ENCODE measurements at regions not wholly inside any gene's neighbourhood (a gene's known extent, or its start where the extent isn't known, plus 50 kb on each side); places are given as distances from the start of the nearest gene placed in this dataset.

DNA sequence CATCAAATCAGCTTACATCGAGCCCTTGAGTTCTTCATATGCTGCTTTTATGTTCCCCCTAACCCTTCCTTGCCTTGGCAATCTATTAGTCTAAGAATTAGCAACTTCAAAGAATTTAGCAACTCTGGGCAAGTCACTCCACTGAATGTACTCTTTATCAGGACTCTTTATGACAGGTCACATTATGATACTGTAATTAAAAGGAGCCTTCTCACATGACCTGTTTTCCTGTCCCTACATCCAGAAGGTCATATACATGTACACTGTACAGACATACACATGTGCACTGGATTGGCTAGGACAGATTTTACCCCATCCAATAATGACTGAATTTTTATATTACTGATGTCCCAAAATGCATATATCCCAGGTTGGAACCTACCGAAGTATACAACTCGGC, 463.1 kb downstream of the SHQ1 start:
- no peak for TF ChIP-seq POLR2AphosphoS5 (IDR thresholded peaks at IDR 0.05; ENCODE audit: insufficient read depth, low read depth, low read length)
- TF ChIP-seq, protein P1, sequence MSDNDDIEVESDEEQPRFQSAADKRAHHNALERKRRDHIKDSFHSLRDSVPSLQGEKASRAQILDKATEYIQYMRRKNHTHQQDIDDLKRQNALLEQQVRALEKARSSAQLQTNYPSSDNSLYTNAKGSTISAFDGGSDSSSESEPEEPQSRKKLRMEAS (IDR thresholded peaks at IDR 0.05; ENCODE audit: insufficient read depth, insufficient read length): no peak
- TF ChIP-seq MYC (IDR thresholded peaks at IDR 0.05; ENCODE audit: low read depth, low read length): no peak
- TF ChIP-seq, protein P2, sequence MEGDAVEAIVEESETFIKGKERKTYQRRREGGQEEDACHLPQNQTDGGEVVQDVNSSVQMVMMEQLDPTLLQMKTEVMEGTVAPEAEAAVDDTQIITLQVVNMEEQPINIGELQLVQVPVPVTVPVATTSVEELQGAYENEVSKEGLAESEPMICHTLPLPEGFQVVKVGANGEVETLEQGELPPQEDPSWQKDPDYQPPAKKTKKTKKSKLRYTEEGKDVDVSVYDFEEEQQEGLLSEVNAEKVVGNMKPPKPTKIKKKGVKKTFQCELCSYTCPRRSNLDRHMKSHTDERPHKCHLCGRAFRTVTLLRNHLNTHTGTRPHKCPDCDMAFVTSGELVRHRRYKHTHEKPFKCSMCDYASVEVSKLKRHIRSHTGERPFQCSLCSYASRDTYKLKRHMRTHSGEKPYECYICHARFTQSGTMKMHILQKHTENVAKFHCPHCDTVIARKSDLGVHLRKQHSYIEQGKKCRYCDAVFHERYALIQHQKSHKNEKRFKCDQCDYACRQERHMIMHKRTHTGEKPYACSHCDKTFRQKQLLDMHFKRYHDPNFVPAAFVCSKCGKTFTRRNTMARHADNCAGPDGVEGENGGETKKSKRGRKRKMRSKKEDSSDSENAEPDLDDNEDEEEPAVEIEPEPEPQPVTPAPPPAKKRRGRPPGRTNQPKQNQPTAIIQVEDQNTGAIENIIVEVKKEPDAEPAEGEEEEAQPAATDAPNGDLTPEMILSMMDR (IDR thresholded peaks at IDR 0.05; ENCODE audit: extremely low read depth in 1 of 2, insufficient read depth in 1 of 2, low read depth in 1 of 2, low read length in 2 of 2): no peak
- no peak for TF ChIP-seq GATA2 (IDR thresholded peaks at IDR 0.05; ENCODE audit: insufficient read depth, insufficient read length, low read depth, low read length)
- TF ChIP-seq FOS (IDR thresholded peaks at IDR 0.05; ENCODE audit: borderline replicate concordance, insufficient read depth, low read length): no peak
- TF ChIP-seq EZH2 (IDR thresholded peaks at IDR 0.05; ENCODE audit: borderline replicate concordance, low read depth, low read length, severe bottlenecking): no peak
- TF ChIP-seq POLR2A (IDR thresholded peaks at IDR 0.05; ENCODE audit: low read depth, low read length): no peak

More for the DNA sequence above, 463.1 kb downstream of the SHQ1 start:
- no peaks in the 10 kb centered on the region for H3K9me1 ChIP-seq (replicated peaks; ENCODE audit: control insufficient read depth, extremely low read depth, insufficient read depth, low read length)
- H3K79me2 ChIP-seq (ENCODE audit: control insufficient read depth, insufficient read depth, low read length): peaks cover 37% of the 10 kb centered on the region
- no peaks in the 10 kb centered on the region for H3K36me3 ChIP-seq (ENCODE audit: control insufficient read depth in 2 of 2, extremely low read depth in 1 of 2, insufficient read depth in 2 of 2, low read length in 2 of 2)
- H3K9ac ChIP-seq (replicated peaks; ENCODE audit: extremely low read depth, insufficient read depth, low read length): no peak overlapping the region
- no peak overlapping the region for H3K4me2 ChIP-seq (ENCODE audit: insufficient read depth, low read length)
- no peak for FAIRE-seq
- no peak overlapping the region for H3K4me3 ChIP-seq (replicated peaks in 1 of 3; ENCODE audit: insufficient read depth in 1 of 3, low read depth in 1 of 3, low read length in 3 of 3)
- no peaks in the 10 kb centered on the region for H3K27me3 ChIP-seq (ENCODE audit: control insufficient read depth in 2 of 2, insufficient read depth in 2 of 2, low read length in 2 of 2)
- no TSS peak for BruUV-seq (replicated peaks)
- peaks cover 10% of the 10 kb centered on the region for H4K20me1 ChIP-seq (replicated peaks; ENCODE audit: control insufficient read depth, extremely low read depth, insufficient read depth, low read length)
- intact Hi-C loops (cut with micrococcal nuclease): no loop called here
- DNase-seq (ENCODE audit: low read depth, low spot score): no peak
- dilution Hi-C loops (cut with MboI; ENCODE audit: extremely low pct_ligation_motif_present, low sequenced_read_pairs): no loop called here
- ChIA-PET CTCF (no interaction called here), POLR2A (no interaction called here)
- H3K4me1 ChIP-seq (ENCODE audit: control insufficient read depth, extremely low read depth, insufficient read depth, low read length): peaks cover 4% of the 10 kb centered on the region
- H3K27ac ChIP-seq (ENCODE audit: insufficient read depth, low read depth, low read length): no peak overlapping the region
- H2AFZ ChIP-seq (ENCODE audit: low read depth, low read length): no peak overlapping the region
- no peaks in the 10 kb centered on the region for H3K9me3 ChIP-seq (replicated peaks; ENCODE audit: control insufficient read depth, insufficient read depth, low read length)

Data from endothelial cell of umbilical vein (primary cell).